Fibroblast of peridontal ligament (primary cell): ENCODE measurements at regions not wholly inside any gene's neighbourhood (a gene's known extent, or its start where the extent isn't known, plus 50 kb on each side); places are given as distances from the start of the nearest gene placed in this dataset.

ENCODE experiments used
- DNase-seq: peaks from one replicate; pipeline ENCODE4 v3.0.0-alpha.2; 2010; ENCODE audit errors: extremely low read depth

DNA sequence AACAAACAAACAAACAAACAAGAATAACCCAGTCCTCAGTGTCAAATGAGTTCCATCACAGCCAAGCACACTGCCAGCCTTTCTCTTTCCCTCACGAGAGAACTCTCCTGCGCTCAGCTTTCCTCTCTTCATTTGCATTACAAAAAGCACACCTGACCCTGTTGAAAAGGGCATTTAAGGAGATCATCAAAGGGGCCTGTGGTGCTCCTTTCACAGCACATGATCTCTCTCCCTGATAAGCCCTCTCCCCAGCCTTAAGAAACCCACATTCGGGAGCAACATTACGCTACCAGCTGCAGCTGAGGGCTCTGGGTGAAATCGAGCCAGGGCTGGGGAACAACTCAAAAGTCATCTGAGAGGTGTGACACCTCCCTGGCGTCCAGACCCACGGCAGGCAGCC, 165.6 kb upstream of the TMCC3 start:
- DNase-seq, result no peak

DNA sequence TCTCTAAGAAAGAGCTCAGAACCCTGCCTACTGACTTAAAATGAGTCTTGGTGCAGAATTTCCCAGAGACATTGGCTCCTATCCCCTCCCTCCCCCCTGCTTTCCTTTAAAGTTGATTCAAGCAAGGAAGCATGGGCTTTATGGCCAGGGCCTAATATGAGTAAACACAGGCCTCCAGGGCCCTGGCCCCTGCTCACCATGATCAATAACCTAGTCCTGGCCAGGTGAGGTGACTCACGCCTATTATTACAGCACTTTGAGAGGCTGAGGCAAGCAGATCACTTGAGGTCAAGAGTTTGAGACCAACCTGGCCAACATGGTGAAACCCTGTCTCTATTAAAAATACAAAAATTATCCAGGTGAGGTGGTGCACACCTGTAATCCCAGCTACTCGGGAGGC, 165.1 kb upstream of the TMCC3 start:
- DNase-seq, result no peak

DNA sequence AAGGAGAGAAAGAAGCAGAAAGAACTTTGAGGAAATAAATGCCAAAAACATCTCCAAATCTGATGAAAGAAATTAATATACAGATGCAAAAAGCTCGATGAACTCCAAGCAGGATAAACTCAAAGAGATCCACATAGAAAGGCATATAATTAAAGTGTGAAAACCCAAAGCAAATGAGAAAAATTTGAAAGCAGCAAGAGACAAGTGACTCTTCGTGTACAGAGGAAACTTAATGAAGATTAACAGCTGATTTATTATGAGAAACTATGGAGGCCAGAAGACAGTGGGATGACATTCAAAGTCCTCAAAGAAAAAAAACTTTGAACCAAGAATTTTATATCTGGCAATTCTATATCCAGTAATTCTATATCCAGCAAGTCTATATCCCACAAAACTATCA, 163.0 kb upstream of the TMCC3 start:
- DNase-seq, result no peak

DNA sequence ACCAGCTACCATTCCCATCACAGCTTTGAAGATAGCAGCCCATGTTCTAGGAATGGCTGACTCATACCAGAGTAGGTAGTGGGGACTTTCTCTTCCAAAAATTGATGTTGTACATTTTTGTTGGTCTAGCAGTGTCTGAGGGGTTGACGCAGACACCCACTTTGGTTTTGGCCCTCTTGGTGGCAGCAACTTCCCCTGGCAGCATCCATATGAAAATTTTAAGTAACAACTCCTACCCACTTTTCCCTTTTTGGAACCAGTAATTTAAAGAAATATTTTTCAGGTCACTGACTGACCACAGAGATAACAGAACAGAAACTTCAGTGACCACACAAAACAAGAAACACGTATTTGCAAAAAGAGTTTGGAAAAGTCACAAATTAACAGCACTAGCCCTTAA, 162.0 kb upstream of the TMCC3 start:
- DNase-seq, result no peak

DNA sequence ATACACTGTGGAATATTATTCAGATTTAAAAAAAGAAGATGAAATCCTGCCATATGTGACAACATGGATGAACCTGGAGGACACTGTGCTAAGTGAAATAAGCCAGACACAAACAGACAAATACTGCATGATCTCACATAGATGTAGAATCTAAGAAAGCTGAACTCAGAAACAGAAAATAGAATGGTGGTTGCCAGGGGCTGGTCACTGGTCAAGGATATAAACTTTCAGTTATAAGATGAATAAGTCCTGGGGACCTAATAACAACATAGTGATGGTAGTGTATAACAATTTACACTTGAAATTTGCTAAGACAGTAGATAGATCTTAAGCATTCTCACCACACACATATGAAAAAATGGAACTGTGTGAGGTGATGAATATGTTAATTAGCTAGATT, 161.3 kb upstream of the TMCC3 start:
- no peak for DNase-seq

DNA sequence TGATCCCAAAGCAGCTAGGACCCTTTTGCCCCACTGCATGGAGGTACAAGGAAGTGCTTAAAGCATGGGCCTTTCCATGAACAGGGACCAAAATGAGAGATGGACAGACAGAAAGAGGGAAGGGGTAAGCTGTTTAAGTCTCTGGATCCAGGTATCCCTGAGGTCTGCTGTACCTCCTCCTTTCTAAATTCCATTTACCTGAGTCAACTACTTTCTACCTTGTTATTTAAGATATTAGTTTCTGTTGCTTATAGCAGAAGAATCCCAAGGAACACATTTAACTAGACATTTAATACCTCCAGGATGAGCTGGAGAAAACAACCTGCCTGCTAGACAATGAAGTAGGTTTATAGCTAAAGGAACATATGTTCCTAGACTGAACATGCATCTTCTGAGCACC, 157.6 kb upstream of the TMCC3 start:
- no peak for DNase-seq

DNA sequence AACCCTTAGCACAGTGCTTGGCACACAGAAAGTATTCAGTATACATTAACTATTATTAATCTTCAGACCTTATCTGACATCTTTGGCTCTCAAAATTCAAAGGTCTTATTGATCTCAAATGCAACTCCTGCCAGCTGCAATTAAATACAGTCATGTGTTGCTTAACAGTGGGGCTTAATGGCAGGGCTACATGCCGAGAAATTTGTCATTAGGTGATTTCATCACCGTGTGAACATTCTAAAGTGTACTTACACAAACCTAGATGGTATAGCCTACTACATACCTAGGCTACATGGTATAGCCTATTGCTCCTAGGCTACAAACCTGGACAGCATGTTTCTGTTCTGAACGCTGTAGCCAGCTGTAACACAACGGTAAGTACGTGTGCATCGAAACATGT, 156.3 kb upstream of the TMCC3 start:
- DNase-seq, result no peak

DNA sequence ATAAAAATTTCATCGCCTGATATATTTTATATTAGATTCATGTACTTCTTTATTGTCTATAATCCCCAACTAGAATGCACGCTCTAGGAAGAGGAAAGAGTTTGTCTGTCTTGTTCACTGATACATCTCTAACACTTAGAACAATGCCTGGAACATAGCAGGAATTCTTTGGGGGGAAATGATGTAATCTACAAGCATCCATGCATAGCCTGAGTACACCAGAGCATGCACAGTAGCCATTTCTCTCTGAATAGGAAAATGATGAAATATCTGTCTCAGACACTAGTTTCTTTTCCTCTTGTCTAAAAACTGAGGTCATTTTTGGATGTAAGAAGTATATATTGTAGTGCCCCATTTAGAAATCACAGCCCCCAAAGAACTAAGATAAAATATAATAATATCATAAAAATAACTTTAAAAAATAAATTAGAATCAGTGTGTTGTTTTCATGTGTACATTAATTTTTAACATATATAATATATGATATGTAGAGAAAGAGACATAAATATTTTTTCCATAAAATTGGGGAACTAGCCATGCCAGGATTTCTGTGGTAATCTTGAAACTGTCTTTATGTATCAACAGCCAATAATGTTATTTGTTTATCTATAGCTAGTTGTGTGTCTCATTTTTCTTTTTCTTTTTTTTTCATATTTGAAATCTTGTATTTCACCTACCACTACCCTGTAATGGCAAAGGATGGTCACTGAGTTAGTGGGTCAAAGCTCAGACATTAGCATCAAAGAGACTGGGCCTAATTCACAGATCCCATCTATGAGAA, 155.6 kb upstream of the TMCC3 start:
- DNase-seq, result peak; percentile 78

DNA sequence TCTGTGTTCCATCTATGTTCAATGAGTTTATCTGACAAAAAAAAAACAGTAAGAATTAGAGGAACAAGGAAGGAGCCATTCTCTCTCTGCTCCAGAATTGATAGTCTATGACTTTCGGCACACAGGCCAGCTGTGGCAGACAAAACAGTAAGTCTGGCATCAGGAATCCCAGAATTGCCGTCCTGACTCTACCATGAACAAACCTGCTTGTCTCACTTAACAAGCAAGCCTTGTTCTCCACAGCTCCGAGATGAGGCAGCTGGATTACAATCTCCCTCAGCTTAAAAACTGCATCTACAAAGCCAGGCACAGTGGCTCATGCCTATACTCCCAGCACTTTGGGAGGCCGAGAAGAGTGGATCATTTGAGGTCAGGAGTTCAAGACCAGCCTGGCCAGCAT, 153.6 kb upstream of the TMCC3 start:
- no peak for DNase-seq

DNA sequence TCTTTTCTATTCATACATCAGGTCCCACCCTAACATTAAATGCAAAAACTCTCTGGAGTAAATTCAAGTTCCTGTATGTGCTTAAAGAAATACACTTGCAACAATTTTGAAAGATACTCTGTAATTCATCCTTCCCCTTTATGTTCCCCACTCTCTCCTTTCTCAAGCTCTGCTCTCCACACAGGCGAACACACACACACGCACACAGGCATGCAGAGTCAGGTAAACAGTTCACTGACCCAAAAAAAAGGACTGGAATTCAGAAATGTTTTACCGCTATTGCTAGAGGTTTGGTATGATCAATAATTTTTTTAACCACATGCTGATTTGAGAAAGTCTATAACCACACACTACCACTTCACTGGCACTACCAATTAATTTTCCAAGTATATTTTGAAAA, 152.4 kb upstream of the TMCC3 start:
- no peak for DNase-seq

DNA sequence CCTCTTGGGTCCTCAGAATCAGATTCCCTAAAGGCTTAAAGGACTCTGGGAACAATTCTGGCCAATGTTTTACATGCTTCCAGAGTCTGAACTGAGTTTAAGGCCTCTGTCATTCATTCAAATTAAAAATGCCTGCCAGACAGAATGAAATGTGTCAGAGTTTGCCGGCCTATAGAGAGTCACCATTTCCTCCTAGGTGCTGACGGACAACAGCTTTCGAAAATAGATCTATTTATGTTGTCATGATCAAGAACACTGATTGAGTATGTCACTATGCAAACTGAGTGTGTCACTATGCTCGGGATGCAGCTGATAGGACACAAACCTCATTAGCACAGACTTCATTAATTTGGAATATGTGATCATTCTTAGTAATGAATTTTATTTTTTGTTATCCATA, 151.4 kb upstream of the TMCC3 start:
- DNase-seq, result no peak

DNA sequence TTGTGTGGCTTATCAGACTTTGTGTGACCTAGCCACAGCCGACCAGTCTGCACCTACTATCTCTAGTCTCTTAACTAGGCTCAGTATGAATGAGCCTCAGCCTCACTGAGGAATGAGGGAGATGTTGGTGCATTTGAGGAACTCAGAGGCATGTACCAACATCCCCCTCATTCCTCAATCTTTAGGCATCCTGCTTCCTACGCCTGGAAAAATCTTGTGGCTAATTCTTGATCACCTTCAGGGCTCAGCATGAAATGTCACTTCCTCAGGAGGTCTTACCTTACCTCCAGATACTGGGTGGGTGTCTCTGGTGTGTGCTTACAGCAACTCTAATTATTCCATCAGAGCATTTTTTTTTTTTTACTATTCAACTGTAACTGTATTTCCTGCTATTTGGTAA, 148.8 kb upstream of the TMCC3 start:
- DNase-seq, result no peak

DNA sequence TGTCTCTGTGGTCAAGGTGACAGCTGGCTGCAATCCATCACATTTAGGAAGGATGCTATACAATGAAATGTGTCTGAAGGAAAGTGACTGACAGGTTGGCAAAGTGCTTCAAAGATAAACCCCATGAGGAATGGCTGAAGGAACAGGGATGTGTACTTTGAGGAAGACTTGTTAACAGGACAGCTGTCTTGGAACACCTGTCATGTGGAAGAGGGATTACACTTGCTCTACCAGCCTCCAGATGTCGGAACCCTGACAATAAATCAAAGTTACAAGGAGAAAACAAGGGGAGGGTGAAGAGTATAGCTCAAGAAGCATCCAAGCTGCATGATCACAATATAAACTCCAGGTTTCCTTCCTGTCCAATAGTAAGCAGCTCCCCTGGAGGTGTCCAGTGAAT, 147.8 kb upstream of the TMCC3 start:
- no peak for DNase-seq

DNA sequence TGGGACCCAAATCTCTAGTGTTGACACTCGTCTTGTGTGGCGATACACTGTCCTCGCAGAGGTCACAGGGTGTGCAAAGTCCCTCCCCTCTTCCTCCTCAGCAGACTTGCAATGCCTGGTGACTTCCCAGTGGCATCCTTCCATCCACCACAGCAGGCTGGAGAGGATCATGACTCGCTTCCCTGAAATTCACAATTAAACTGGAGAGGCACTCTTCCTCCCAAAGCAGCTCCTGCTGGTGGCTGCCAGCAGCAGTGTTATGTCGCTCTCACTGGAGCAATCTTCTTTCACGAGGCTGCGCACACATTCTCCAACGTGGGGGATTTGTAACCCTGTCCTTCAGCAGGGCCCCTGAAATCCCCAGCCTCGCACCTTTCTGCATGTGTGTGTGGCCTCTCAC, 145.2 kb upstream of the TMCC3 start:
- peak; percentile 69 for DNase-seq

DNA sequence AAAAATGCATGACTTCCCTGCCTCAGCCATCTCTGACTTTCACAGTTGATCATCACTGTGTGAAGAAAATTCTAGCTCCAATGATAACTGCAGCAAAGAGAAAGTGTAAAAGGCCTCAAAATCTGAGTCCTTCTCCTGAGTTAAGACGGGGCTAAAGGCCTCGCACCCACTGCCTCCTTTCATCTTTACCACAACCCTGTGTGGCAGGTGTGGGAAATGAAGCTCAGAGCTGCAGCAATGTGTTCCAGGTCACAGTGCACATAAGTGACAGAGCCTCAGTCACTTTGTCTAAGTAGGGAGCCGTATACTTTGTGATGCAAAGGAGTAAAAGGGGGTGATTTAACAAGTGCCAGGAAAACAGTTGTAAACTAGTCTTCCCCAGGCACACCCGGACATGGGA, 144.7 kb upstream of the TMCC3 start:
- no peak for DNase-seq

DNA sequence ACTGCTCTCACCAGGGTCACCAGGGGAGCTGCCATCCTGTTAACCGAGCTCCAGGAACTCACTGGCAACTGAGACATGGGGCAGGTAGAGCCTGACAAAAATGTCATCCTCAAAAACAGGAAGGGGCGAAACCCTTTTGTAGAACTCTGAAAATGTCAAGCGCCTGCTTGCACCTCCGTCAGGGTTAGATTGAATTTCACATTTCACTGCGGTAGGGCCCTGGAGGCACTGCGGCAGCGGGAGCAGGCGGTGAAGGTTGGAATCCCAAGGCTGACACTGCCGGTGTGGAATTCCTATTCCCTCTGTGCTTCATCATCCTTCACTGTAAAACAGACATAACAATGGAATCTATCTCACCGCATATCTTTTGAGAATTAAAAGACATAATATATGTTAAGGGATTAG, 142.8 kb upstream of the TMCC3 start:
- peak; percentile 33 for DNase-seq

DNA sequence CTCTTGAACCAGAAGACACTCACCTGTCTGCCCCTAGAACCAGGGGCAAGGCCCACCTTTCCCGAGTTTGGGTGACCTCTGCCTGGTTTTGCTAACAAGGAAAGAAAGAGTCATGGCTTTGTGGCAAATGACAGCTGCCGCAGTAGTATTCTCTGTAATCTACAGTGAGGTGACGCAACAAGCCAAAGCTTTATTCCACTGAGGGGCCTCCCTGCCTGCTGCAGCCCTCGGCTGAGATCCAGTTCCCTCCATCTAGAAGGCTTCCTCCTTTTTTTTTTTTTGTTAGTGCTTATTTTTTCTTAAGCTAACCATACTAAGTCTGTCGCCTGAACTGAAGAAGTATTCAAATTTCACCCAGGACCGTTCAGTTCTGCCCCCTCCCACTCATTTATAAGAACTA, 142.3 kb upstream of the TMCC3 start:
- DNase-seq, result peak; percentile 28

DNA sequence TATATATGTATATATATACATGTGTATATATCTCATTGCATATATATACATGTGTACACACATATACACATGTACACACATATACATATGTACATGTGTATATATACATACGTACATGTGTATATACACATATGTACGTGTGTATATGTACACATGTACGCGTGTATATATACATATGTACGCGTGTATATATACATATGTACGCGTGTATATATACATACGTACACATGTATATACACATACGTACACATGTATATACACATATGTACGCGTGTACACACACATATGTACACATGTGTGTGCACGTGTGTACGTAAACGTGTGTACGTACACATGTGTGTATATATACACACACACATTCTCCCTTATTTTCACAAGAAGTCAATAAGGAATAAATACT, 141.6 kb upstream of the TMCC3 start:
- no peak for DNase-seq

DNA sequence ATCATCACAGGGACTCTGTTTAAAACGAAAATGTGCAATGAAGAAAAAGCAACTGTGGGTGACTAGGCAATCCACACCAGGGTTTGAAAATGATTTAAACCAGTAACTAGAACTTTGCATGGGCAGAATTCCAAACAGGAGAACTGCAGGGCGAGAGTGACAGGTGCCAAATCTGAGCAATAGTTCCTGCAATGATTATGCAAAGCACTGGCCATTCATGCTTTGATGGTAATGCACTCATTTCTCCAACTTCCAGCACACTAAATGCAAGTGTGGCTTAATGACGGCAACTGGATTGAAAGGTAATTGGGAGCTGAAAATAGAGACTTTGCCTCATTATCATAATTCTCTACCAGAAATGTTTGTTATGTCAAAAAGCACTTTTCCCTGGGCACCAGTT, 140.5 kb upstream of the TMCC3 start:
- no peak for DNase-seq

DNA sequence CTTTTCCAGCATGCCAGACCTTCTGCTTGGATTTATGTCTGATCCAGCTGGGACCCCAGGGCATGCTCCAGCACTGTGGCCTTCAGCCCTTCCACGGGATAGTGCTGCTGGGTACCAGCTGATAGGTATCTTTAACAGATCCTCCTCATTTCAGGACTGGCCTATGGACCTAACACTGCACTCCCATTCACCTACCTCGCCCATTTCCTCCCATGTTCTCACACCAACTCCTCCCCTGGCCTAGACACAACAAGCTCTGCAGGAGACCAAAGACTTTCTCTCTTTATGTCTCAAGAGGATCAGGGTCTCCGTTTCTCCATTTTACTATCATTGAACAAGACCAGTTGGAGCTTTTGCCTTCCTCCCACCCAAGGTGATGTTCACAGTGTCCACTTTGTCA, 140.0 kb upstream of the TMCC3 start:
- DNase-seq, result no peak

DNA sequence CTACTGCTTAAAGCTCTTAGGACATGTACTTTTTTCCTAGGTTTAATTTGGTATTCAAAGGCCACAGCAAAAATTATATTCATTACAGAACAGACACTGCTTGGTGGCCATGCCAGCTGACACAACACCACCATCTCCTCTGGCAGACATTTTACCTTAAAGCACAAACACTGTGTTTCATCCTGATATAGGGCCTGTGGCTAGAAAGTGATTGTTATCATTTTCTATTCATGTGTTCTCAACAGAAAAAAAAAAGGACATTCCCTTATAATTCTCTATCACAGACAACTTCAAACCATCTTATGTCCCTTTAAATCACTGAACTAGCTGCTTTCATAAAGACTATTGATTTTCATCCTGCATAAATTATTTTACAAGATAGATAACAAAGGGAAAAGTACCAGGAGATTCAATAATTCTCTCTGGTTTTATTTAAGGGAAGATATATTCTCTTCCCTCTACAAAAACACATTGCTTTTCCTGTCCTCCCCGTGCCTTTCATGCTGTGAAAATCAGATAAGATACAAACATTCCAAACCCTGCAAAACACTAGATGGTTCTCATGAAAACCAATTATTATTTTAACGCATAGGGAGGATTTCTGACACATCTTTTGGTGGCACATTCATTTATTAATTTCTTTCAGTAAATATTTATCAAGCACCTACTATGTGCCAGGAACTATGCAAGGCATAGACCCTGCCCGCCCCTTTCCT, 139.3 kb upstream of the TMCC3 start:
- no peak for DNase-seq

DNA sequence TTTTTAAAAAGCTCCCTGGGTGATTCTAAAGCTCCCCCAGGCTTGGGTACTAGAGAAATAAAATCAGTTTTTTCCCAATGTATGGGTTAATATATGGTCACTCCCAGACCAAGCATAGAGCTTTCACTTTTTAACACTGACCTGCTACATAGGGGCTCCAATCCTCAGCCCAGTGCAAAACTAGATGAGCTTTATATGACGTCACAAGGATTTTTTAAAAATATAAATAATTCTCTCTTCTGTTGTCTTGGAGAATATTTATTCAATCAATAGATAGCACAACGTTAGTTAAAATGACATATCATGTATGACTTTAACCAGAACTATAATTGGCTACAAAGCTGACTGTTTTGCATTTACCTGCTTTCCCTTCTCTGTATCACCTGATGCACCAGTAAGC, 137.9 kb upstream of the TMCC3 start:
- DNase-seq, result no peak

DNA sequence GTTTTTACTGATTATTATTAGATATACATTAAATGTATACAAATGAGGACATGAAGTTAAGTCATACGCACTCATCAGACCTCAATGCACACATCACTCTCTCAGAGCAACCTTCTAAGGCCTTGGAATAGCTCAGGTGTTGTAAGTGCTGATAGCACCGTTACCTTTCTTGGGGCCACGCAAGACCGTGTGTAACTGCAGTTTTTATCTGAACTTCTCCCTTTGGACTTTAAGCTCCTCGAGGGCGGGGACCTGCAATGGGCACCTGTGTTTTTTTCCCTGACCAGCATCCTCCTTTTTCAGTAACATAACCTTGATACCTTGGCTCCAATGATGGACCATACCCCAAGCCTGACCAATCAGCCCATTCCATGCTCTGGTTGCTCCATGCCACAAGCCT, 136.5 kb upstream of the TMCC3 start:
- no peak for DNase-seq

DNA sequence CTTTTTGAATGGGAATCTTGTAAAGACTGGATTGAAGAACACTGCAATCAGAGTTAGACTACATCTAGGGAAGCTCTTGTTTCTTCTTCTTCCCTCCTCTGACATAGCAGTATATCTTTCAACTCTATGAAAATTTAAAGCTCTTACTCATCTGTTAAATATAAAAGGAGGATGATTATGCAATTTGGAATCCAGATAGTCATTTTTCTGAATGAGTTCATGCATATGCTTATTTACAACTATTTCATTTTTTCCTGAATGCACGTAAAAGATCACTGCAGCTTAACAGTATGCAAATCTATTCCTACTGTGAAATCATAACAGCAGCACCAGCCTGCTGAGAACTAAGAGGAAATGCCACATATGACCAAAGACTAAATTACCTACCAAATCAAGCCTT, 133.5 kb upstream of the TMCC3 start:
- peak; percentile 72 for DNase-seq
